ENCODE measurements at regions not wholly inside any gene's neighbourhood (a gene's known extent, or its start where the extent isn't known, plus 50 kb on each side); places are given as distances from the start of the nearest gene placed in this dataset.

DNA sequence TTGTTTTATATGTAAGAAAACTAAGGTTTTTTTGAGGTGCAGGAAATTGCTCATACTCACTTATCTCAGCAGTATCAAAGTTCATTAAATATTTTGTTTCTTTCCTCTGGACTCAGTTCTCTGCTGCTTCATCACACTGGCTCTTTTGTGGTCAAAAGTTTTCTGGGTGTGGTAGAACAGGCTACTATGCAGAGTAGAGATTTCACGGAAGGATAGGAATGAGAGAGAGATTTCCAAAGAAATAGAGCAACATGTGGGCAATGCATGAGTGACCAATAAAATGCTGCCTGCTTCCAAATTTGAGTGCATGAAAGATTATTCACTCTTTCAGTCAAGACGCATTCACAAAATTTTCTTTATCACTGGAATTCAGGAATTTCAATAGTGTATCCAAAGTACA lies 577.3 kb upstream of the SEMA6D start:
- Mint-ChIP-seq H3K36me3 (ENCODE audit: insufficient read depth, unreplicated experiment) (no peaks in the 10 kb centered on the region), H3K4me3 (ENCODE audit: low read depth, unreplicated experiment) (no peak overlapping the region), H3K27ac (ENCODE audit: unreplicated experiment) (no peak overlapping the region), H3K27me3 (ENCODE audit: unreplicated experiment) (no peaks in the 10 kb centered on the region), H3K4me1 (ENCODE audit: low read depth, unreplicated experiment) (no peaks in the 10 kb centered on the region), H3K9me3 (ENCODE audit: low read depth, unreplicated experiment) (peaks cover 15% of the 10 kb centered on the region)
- BruUV-seq (replicated peaks) = no TSS peak
- no peak for DNase-seq
- intact Hi-C loops (cut with micrococcal nuclease; ENCODE audit: unreplicated experiment) = no loop called here
- CTCF ChIA-PET = no interaction called here
- no peak for TF ChIP-seq CTCF (IDR thresholded peaks at IDR 0.05; ENCODE audit: unreplicated experiment)

- DNase-seq = no peak
- intact Hi-C loops (cut with micrococcal nuclease; ENCODE audit: unreplicated experiment) = no loop called here
- Mint-ChIP-seq H3K27me3 (ENCODE audit: unreplicated experiment) (no peaks in the 10 kb centered on the region), H3K27ac (ENCODE audit: unreplicated experiment) (no peak overlapping the region), H3K4me1 (ENCODE audit: low read depth, unreplicated experiment) (no peaks in the 10 kb centered on the region), H3K36me3 (ENCODE audit: insufficient read depth, unreplicated experiment) (no peaks in the 10 kb centered on the region), H3K9me3 (ENCODE audit: low read depth, unreplicated experiment) (peaks cover 9% of the 10 kb centered on the region), H3K4me3 (ENCODE audit: low read depth, unreplicated experiment) (no peak overlapping the region)
- no TSS peak for BruUV-seq (replicated peaks)
- CTCF ChIA-PET = no interaction called here
- no peak for TF ChIP-seq CTCF (IDR thresholded peaks at IDR 0.05; ENCODE audit: unreplicated experiment)
Observed at GRCh38 chr15:47157827-47158226, 559.5 kb upstream of the SEMA6D start.

GRCh38 chr15:47158573-47158972 lies 558.7 kb upstream of the SEMA6D start:
- intact Hi-C loops (cut with micrococcal nuclease; ENCODE audit: unreplicated experiment) = no loop called here
- H3K4me1 Mint-ChIP-seq (ENCODE audit: low read depth, unreplicated experiment) = no peaks in the 10 kb centered on the region
- no peaks in the 10 kb centered on the region for H3K27me3 Mint-ChIP-seq (ENCODE audit: unreplicated experiment)
- no peak overlapping the region for H3K27ac Mint-ChIP-seq (ENCODE audit: unreplicated experiment)
- H3K9me3 Mint-ChIP-seq (ENCODE audit: low read depth, unreplicated experiment) = peaks cover 9% of the 10 kb centered on the region
- TF ChIP-seq CTCF (IDR thresholded peaks at IDR 0.05; ENCODE audit: unreplicated experiment) = no peak
- BruUV-seq (replicated peaks) = no TSS peak
- no peak overlapping the region for H3K4me3 Mint-ChIP-seq (ENCODE audit: low read depth, unreplicated experiment)
- DNase-seq = no peak
- H3K36me3 Mint-ChIP-seq (ENCODE audit: insufficient read depth, unreplicated experiment) = no peaks in the 10 kb centered on the region
- CTCF ChIA-PET = no interaction called here

DNA sequence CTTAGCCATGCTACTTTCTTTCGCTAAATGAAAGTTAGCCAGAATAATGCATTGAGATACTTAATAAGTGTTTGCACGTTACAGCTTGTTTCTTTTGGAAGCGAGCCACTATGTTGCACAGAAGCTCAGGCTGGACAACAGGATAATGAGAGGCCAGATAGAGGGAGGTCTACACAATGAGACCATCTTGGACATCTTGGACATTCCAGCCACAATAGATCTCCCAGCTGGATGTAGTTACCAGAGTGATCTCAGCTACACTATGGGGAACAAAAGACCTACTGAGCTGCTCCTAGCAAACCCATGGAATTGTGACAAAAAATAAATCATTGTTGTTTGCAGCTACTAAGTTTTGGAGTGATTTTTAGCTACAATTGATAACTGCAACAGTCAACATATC lies 540.1 kb upstream of the SEMA6D start:
- CTCF ChIA-PET = interaction anchor here (1.3 kb wide), 1 partner anchor 19 kb away, joined by 3 read pairs; no protein-coding TSS in a partner anchor
- no peak overlapping the region for H3K4me3 Mint-ChIP-seq (ENCODE audit: low read depth, unreplicated experiment)

More for the DNA sequence above, 540.1 kb upstream of the SEMA6D start:
- intact Hi-C loops (cut with micrococcal nuclease; ENCODE audit: unreplicated experiment) = no loop called here
- Mint-ChIP-seq H3K27ac (ENCODE audit: unreplicated experiment) (no peak overlapping the region), H3K4me1 (ENCODE audit: low read depth, unreplicated experiment) (no peaks in the 10 kb centered on the region), H3K36me3 (ENCODE audit: insufficient read depth, unreplicated experiment) (no peaks in the 10 kb centered on the region), H3K27me3 (ENCODE audit: unreplicated experiment) (no peaks in the 10 kb centered on the region), H3K9me3 (ENCODE audit: low read depth, unreplicated experiment) (peaks cover 17% of the 10 kb centered on the region)
- DNase-seq = no peak
- no peak for TF ChIP-seq CTCF (IDR thresholded peaks at IDR 0.05; ENCODE audit: unreplicated experiment)
- BruUV-seq (replicated peaks) = no TSS peak
